IMR-90 (cell line): ENCODE measurements at regions not wholly inside any gene's neighbourhood (a gene's known extent, or its start where the extent isn't known, plus 50 kb on each side); places are given as distances from the start of the nearest gene placed in this dataset.

Experiments
- CEBPB ChIP-seq: IDR thresholded peaks from 2 replicates; pipeline ENCODE4 v1.6.1; 2012; ENCODE audit warnings: low read depth, low read length, improper control_type of control experiment
- CTCF ChIP-seq: conservative IDR thresholded peaks from 2 replicates; pipeline ENCODE4 v1.5.1; 2012; ENCODE audit warnings: mild to moderate bottlenecking, low read depth, low read length, improper control_type of control experiment

GRCh38 chr13:111043575-111043982, 71.5 kb upstream of the ARHGEF7 start:
- no peak for TF ChIP-seq CEBPB
- no peak for TF ChIP-seq CTCF
